Activated CD4-positive, alpha-beta T cell treated with anti-CD3 and anti-CD28 coated beads, Interleukin-2, amount 10 ng/mL, durations not matched to agents 7 days and 5 days (primary cell): ENCODE measurements at regions not wholly inside any gene's neighbourhood (a gene's known extent, or its start where the extent isn't known, plus 50 kb on each side); places are given as distances from the start of the nearest gene placed in this dataset.

Experiments
- CTCF ChIA-PET: fragments of 350-600 bp; sonication (Branson Sonifier 250); formaldehyde crosslinking; loops from one replicate; lab custom pipeline; 2021; ENCODE audit warnings: antibody characterized with exemption; lab: Charles Lee
- POLR2A ChIA-PET: fragments of 350-600 bp; sonication (Branson Sonifier 250); formaldehyde crosslinking; loops from one replicate; lab custom pipeline; 2021; ENCODE audit warnings: antibody characterized with exemption; lab: Charles Lee
- DNase-seq: peaks from one replicate; pipeline ENCODE4 v3.0.0-alpha.2; 2020
- H3K27ac Mint-ChIP-seq: one replicate; pipeline ENCODE4 v1.8.0; 2021; ENCODE audit warnings: mild to moderate bottlenecking, moderate library complexity, mixed read lengths
- H3K27me3 Mint-ChIP-seq: one replicate; pipeline ENCODE4 v1.8.0; 2021; ENCODE audit warnings: mixed read lengths
- H3K36me3 Mint-ChIP-seq: one replicate; pipeline ENCODE4 v1.8.0; 2021; ENCODE audit warnings: low read depth, mixed read lengths
- H3K4me1 Mint-ChIP-seq: one replicate; pipeline ENCODE4 v1.8.0; 2021; ENCODE audit warnings: mixed read lengths
- H3K4me3 Mint-ChIP-seq: one replicate; pipeline ENCODE4 v1.8.0; 2021; ENCODE audit warnings: mild to moderate bottlenecking, moderate library complexity, mixed read lengths
- H3K9me3 Mint-ChIP-seq: one replicate; pipeline ENCODE4 v1.8.0; 2021; ENCODE audit warnings: mixed read lengths

GRCh38 chr10:118937226-118937625, 92.3 kb upstream of the NANOS1 start:
- Mint-ChIP-seq H3K27ac (no peak overlapping the region), H3K36me3 (peaks cover under 1% of the 10 kb centered on the region), H3K4me3 (no peak overlapping the region), H3K9me3 (peaks cover 7% of the 10 kb centered on the region), H3K4me1 (peaks cover 5% of the 10 kb centered on the region), H3K27me3 (peaks cover 56% of the 10 kb centered on the region)
- ChIA-PET POLR2A (no interaction called here), CTCF (no interaction called here)
- DNase-seq, result no peak

DNA sequence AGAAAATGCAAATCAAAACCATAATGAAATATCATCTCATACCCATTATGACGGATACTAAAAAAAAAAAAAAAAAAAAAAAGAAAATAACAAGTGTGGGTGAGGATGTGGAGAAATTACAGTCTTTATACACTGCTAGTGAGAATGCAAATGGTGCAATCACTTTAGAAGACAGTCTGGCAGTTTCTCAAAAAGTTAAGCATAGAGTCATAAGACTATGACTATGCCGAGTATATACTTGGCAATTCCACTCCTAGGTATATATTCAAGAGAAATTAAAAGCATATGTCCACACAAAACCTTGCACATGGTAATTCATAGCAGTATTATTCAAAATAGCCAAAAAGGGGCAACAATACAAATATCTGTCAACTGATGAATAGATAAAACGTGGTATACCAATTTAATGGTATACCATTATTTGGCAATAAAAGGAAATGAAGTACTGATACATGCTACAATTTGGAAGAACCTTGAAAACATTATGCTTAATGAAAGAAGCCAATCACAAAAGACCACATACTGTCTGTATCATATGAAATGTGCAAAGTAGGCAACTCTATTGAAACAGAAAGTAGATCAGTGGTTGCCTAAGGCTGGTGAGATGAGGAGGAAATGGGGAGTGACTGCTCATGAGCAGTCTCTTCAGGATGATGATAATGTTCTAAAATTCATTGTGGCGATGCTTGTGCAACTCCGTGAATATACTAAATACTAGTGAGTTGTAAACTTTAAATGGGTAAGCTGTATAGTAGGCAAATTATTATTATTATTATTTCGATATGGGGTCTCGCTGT, 90.1 kb upstream of the NANOS1 start:
- H3K27me3 Mint-ChIP-seq, result peaks cover 39% of the 10 kb centered on the region
- no peaks in the 10 kb centered on the region for H3K9me3 Mint-ChIP-seq
- ChIA-PET POLR2A (no interaction called here), CTCF (no interaction called here)
- no peak overlapping the region for H3K4me3 Mint-ChIP-seq
- no peak for DNase-seq
- H3K4me1 Mint-ChIP-seq, result peaks cover 5% of the 10 kb centered on the region
- no peaks in the 10 kb centered on the region for H3K36me3 Mint-ChIP-seq
- H3K27ac Mint-ChIP-seq, result no peak overlapping the region

DNA sequence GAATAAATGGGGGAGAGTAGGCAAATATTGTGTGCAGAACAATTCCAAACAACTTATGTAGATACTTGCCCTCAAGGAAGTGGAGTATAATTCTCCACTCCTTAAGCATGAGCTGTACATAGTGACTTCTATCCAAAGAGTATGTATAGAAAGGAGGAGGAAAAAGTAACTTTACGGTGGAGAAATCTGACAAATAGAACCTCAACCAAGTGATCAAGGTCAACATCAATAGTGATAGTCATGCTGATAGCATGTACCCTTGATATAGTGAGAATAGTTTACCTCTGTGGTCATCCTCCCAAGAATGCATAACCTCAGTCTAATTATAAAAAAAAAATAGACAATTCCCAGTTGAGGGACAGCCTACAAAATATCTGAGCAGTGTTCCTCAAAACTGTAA, 89.1 kb upstream of the NANOS1 start:
- Mint-ChIP-seq H3K4me3 (no peak overlapping the region), H3K27ac (no peak overlapping the region), H3K9me3 (no peaks in the 10 kb centered on the region), H3K27me3 (peaks cover 32% of the 10 kb centered on the region), H3K36me3 (no peaks in the 10 kb centered on the region), H3K4me1 (peaks cover 5% of the 10 kb centered on the region)
- ChIA-PET POLR2A (no interaction called here), CTCF (interaction anchor here (1.4 kb wide), 1 partner anchor 14 kb away, joined by 3 read pairs; no protein-coding TSS in a partner anchor)
- no peak for DNase-seq

GRCh38 chr10:118943253-118943652, 86.3 kb upstream of the NANOS1 start:
- ChIA-PET CTCF (interaction anchor here (0.6 kb wide), 1 partner anchor 176 kb away, joined by 7 read pairs; no protein-coding TSS in a partner anchor), POLR2A (no interaction called here)
- no peaks in the 10 kb centered on the region for H3K9me3 Mint-ChIP-seq
- peaks cover 13% of the 10 kb centered on the region for H3K27me3 Mint-ChIP-seq
- peaks cover 5% of the 10 kb centered on the region for H3K4me1 Mint-ChIP-seq
- no peak for DNase-seq
- no peak overlapping the region for H3K4me3 Mint-ChIP-seq
- no peaks in the 10 kb centered on the region for H3K36me3 Mint-ChIP-seq
- no peak overlapping the region for H3K27ac Mint-ChIP-seq

- Mint-ChIP-seq H3K27ac (no peak overlapping the region), H3K9me3 (no peaks in the 10 kb centered on the region), H3K4me1 (no peaks in the 10 kb centered on the region), H3K4me3 (no peak overlapping the region), H3K36me3 (no peaks in the 10 kb centered on the region), H3K27me3 (peaks cover 7% of the 10 kb centered on the region)
- CTCF ChIA-PET, result no interaction called here
- no peak for DNase-seq
- POLR2A ChIA-PET, result no interaction called here
Observed at GRCh38 chr10:118944959-118945633, 84.4 kb upstream of the NANOS1 start.

- ChIA-PET POLR2A (no interaction called here), CTCF (interaction anchor here (0.9 to 1.1 kb wide), 2 partner anchors 25 to 66 kb away, joined by 3 read pairs; no protein-coding TSS in a partner anchor)
- no peaks in the 10 kb centered on the region for H3K9me3 Mint-ChIP-seq
- H3K4me3 Mint-ChIP-seq, result no peak overlapping the region
- peaks cover 11% of the 10 kb centered on the region for H3K27me3 Mint-ChIP-seq
- H3K36me3 Mint-ChIP-seq, result no peaks in the 10 kb centered on the region
- H3K27ac Mint-ChIP-seq, result no peak overlapping the region
- H3K4me1 Mint-ChIP-seq, result no peaks in the 10 kb centered on the region
- DNase-seq, result no peak
Observed at GRCh38 chr10:118948786-118949185, 80.7 kb upstream of the NANOS1 start.

DNA sequence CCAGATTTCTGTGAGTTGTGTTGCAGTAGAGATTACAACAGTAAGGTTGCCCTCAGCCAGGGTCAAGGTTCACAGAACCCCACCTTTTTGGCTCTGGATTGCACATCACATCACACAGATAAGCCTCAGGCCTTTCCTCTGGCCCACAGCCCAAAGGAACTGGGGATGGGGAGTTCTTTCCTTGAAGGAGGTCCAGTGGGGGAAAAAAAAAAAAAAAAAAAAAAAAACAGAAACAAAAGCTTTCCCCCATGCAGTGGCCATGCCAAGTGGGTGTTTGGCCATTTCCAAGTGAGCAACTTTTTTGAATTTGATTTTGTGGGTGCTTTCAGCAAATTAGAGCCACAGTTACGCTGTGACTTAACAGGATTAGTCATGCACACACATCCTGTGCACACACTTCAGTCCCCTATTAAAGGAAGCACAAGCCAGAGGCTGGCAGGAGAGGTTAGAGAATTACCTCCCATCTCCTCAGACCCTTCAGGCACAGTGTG, 79.3 kb upstream of the NANOS1 start:
- no peak for DNase-seq
- Mint-ChIP-seq H3K9me3 (no peaks in the 10 kb centered on the region), H3K4me1 (no peaks in the 10 kb centered on the region), H3K27ac (no peak overlapping the region), H3K36me3 (no peaks in the 10 kb centered on the region), H3K27me3 (peaks cover 13% of the 10 kb centered on the region), H3K4me3 (no peak overlapping the region)
- ChIA-PET POLR2A (no interaction called here), CTCF (interaction anchor here (1.1 kb wide), 1 partner anchor 23 kb away, joined by 3 read pairs; no protein-coding TSS in a partner anchor)

DNA sequence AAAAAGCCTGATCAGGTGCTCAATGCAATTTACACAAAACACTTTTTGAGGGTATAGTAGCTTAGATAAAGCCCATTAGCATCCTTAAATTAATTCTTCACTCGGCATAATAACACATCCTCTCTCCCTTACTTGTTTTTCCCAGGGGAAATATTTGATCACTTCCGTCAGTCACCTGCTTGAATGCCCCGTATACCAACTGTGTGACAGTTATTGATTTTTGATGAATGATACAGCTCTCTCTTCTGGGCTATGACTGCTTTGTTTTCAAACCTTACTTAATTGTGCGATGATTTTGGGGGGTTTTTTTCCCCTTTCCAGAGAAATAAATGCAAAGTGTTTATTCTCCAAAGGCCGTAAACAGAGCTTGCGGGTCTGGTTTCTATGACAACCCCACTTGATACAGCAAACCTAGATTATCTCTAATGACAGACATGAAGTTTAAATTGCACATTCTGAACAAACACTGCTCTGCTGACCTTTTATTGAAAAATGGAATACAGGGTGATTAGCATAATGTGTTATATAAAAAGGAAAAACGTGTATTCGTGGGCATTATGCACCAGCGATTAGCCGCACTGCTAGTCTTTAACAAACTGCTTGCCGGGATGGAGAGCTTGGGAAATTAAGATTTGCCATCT, 78.4 kb upstream of the NANOS1 start:
- no peak for DNase-seq
- Mint-ChIP-seq H3K4me3 (no peak overlapping the region), H3K36me3 (no peaks in the 10 kb centered on the region), H3K27me3 (peaks cover 13% of the 10 kb centered on the region), H3K9me3 (no peaks in the 10 kb centered on the region), H3K27ac (no peak overlapping the region), H3K4me1 (no peaks in the 10 kb centered on the region)
- POLR2A ChIA-PET, result no interaction called here
- CTCF ChIA-PET, result no interaction called here

GRCh38 chr10:118952493-118953295, 76.8 kb upstream of the NANOS1 start:
- Mint-ChIP-seq H3K27me3 (peaks cover 13% of the 10 kb centered on the region), H3K4me1 (no peaks in the 10 kb centered on the region), H3K36me3 (no peaks in the 10 kb centered on the region), H3K4me3 (no peak overlapping the region), H3K27ac (no peak overlapping the region), H3K9me3 (no peaks in the 10 kb centered on the region)
- ChIA-PET POLR2A (interaction anchor here (0.7 kb wide), 1 partner anchor 41 kb away, joined by 5 read pairs; no protein-coding TSS in a partner anchor), CTCF (interaction anchor here (0.8 kb wide), 1 partner anchor 118 kb away, joined by 3 read pairs; no protein-coding TSS in a partner anchor)
- no peak for DNase-seq

GRCh38 chr10:118953598-118954393, 75.7 kb upstream of the NANOS1 start:
- H3K36me3 Mint-ChIP-seq, result no peaks in the 10 kb centered on the region
- no peak for DNase-seq
- H3K9me3 Mint-ChIP-seq, result no peaks in the 10 kb centered on the region
- ChIA-PET POLR2A (no interaction called here), CTCF (interaction anchor here (0.8 kb wide), 1 partner anchor 120 kb away, joined by 3 read pairs; no protein-coding TSS in a partner anchor)
- H3K4me1 Mint-ChIP-seq, result no peaks in the 10 kb centered on the region
- peaks cover 13% of the 10 kb centered on the region for H3K27me3 Mint-ChIP-seq
- H3K27ac Mint-ChIP-seq, result no peak overlapping the region
- no peak overlapping the region for H3K4me3 Mint-ChIP-seq

- Mint-ChIP-seq H3K4me1 (no peaks in the 10 kb centered on the region), H3K36me3 (no peaks in the 10 kb centered on the region), H3K9me3 (no peaks in the 10 kb centered on the region), H3K27me3 (peaks cover 10% of the 10 kb centered on the region), H3K27ac (no peak overlapping the region), H3K4me3 (no peak overlapping the region)
- ChIA-PET CTCF (interaction anchor here (0.6 kb wide), 2 partner anchors 222 to 1775 kb away, joined by 3 to 4 read pairs; no protein-coding TSS in a partner anchor), POLR2A (no interaction called here)
- no peak for DNase-seq
Observed at GRCh38 chr10:118955531-118955930, 74.0 kb upstream of the NANOS1 start.
